ENCODE measurements at regions not wholly inside any gene's neighbourhood (a gene's known extent, or its start where the extent isn't known, plus 50 kb on each side); places are given as distances from the start of the nearest gene placed in this dataset.

DNA sequence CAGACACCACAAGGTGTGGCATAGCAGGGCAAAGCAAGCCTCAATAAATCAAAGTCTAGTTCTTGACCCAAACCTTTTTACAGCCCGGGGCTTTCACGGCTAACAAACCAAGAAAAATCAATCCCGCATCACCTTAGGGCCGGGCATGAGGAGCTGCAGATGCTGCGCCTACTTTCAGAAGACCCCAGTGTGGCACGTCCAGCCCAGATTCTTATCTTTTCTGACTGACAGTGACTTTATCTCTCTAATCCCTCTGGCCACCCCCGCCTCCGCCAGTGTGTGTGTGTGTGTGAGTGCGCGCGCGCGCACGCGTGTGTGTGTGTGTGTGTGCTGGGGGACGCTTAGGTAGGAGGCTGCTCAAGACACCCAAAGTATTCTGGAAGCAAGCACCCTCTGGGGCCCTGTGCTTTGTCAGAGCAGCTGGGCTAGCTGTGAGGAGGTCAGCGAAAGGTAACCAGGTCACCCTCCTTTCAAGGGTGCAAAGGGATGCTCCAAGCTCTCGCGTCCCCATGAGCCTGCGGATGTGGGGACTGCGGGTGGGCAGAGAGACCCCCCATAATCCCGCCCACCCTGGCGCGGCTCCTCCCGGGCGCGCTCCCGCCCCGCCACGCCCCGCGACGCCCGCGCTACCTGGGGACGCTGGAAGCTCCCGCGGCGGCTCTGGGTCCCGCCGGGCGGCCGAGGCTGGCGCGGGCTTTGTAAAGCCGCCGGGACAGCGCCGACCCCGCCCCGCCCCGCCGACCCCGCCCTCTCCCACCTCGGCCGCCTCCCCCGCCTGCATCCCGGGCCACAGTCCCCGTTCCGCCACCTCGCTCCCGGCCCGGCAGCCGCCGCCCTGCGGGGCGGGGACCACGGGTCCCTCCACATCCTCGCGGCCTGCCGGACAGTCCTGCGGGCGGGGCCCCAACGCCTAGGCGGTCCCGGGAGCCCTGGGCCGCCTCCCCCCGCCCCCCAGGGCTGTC is 57.1 kb upstream of the RHOBTB1 start:
- DNase-seq (ENCODE audit: low spot score), result peak; percentile 28

DNA sequence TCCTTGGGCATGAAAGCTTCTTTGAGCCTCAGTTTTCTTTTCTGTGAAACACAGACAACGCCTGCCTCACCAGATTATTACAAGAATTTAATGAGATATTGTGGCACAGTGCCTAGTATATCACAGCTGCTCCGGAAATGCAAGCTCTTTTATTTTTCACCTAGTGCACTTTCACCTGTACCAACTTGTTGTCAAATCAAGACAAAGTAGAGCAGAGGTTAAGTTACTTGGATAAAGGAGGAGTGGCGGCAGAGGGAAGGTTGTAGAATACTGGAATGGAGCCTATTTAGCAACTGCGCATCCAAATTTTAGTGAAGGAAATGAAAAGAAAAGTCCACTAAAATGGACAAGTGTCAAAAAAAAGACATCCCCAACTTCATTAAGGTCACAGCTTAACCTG is 54.9 kb upstream of the RHOBTB1 start:
- no peak for DNase-seq (ENCODE audit: low spot score)

DNA sequence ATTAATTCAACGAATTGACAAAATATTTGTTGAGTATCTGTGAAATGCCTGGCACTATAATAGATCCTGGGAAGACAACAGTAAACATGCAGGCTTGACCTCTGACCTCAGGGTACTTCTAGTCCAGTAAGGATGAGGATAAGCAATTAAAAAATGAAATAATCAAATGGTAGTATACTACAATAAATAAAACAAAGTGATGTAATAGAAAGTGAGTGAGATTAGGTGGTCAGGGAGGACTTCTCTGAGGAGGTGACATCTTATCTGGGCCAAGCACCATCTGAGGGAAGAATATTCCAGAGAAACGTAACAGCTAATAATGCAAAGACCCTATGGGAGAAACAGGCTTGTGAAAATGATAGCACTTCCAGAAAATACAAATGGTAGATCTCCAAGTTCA is 50.1 kb upstream of the RHOBTB1 start:
- DNase-seq (ENCODE audit: low spot score), result no peak

Data from LoVo (cell line).